TTC549 (cell line): ENCODE measurements at regions not wholly inside any gene's neighbourhood (a gene's known extent, or its start where the extent isn't known, plus 50 kb on each side); places are given as distances from the start of the nearest gene placed in this dataset.

Experiments
- FAIRE-seq: peaks from 2 replicates; lab custom pipeline; 2012; peaks lifted over from hg19 to GRCh38; lab: Jason Lieb, UNC

DNA sequence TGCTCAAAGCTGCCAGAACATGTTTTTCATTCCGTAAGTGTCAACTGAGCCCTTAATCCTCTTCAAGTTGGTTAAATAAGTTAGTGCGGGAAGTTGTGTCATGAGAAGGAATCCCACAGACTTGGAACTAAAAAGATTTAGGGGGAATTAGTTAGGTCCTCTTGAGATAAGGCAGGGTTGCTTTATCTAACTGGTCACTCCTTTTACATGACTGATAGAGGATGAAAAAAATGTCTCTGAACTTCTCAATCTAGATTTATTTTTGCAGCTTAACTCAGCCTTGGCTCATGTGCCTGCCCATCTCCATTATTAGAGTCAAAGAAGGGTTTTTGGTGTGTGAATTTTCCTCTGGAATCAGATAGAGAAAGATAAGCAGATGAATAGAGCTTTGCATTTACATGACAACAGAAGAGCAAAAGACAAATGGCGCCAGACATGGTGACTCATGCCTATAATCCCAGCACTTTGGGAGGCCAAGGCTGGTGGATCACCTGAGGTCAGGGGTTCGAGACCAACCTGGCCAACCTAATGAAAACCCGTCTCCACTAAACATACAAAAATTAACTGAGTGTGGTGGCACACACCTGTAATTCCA is 882.9 kb downstream of the RPA4 start:
- no peak for FAIRE-seq

DNA sequence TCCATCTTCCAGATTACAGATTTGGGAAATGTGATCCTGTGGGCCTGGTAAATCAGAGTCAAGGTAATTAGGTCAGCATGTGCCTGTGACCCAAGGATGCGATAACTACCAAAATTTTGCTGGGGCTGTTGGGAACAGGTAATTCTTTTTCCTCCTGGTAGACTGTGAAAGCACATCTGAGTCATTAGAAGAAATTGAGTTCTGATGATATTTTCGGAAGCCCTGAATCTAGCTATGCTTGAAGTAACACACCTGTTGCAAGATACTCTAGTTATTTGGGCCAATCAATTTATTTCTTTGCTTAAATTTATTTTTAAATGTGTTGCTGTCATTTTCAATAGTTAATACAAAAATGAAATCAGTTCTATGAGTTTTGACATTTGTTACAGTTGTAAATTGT is 903.6 kb downstream of the RPA4 start:
- FAIRE-seq, result no peak

GRCh38 chrX:97787849-97788248 is 904.1 kb downstream of the RPA4 start:
- no peak for FAIRE-seq

GRCh38 chrX:97790850-97791249 is 907.1 kb downstream of the RPA4 start:
- no peak for FAIRE-seq

DNA sequence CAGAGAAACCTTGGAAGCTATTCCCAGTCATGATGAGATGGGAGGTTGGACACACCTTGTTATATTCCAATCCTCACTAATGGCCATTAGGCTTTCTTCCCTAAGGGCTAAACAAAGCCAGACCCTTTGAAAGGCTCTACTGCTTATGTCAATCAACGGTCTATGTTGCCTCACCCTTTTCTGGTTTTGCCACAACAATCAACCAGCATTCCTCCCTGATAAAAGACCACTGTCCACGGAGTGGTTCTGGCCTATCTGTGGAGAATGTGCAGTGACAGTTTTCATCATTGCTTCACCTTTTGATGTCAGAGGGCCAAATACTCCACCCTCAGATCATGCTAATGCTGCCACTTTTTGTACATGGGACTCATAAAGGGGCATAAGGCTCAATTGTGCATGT is 913.4 kb downstream of the RPA4 start:
- no peak for FAIRE-seq

DNA sequence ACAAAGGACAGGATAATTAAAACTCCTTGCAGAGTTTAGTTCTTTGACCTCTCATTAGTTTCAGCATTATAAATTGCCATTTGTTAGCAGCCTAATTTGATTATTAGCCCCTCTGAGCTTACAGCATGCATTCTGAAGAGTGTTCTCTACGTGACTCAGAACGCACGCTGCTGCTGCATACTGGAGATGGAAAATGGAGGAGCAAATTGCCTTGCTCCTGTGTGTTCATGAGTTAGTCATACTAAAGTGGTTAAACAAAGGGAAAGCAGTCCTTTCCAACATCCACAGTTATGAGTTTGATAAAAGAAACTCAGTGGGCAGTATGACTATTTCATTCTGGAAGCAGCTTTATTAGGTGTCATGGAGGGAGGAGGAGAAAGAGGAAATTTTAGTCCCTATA is 922.5 kb downstream of the RPA4 start:
- FAIRE-seq, result no peak

DNA sequence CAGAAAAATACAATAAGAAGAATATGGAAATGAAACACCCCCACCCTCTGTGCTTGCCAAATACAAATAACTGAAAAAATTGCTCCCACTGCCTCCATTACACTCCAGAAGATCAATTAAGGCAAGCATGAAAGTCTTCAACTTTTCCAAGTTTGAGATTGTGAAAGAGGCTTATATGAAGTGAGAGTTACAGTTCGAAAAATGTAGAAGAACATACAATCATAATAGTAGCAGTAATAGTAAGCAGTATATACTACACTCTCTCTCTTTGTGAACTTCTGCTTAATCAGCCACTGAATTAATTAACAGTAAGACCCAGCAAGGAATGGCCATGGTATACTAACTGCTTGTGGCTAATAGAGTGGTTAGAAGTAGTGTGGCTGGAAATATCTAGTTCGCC is 923.2 kb downstream of the RPA4 start:
- no peak for FAIRE-seq

GRCh38 chrX:97820170-97820569 is 936.5 kb downstream of the RPA4 start:
- no peak for FAIRE-seq

GRCh38 chrX:97828471-97828870 is 944.8 kb downstream of the RPA4 start:
- no peak for FAIRE-seq

DNA sequence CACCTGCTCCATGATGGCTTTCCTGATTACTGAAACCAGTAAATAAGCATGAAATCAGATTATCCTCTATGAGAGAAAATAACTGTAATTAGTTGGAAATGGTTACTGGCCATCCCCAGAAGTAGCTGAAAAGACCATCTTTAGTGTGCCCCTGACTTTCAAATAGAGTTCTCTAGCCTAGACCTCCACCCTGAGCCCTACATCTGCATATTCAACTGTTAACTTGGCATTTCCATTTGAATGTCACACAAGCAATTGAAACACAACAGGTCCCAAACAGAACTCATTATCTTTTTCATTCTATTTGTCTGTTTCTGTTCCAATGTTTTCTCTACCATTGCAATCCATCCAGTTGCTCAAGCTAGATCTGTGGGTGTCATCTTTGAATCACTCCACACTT is 952.3 kb downstream of the RPA4 start:
- no peak for FAIRE-seq

DNA sequence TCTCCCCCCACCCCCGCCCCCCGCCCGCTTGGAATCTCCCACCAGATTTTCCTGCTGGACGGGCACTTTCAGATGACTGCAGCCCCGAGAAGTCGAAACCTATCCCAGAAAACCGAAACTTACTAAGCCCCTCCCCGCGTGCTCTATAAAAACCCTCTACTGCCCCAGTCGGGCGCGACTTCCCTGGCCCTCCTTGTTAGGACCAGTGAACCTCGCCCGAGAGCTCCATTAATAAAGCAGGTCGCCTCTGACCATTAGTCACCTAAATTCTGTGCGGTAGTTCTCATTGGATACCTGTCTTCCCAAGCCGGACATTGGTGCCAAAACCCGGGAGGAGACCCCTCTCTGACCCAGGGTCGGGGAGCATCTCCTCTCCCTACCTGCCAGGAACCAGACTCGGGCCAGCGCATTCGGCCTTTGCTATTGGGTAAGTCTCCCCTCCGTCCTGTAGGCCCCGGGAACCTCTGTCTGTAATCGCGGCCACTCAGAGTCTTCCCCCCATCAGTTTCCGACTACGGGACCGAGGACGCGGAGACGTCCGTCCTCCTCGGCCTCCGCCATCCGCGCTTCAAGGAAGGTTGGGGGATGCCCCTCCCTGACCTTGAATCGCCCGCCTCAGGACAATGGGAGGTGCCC is 958.0 kb downstream of the RPA4 start:
- no peak for FAIRE-seq

- no peak for FAIRE-seq
Measured at GRCh38 chrX:97842468-97843199, 958.9 kb downstream of the RPA4 start.

DNA sequence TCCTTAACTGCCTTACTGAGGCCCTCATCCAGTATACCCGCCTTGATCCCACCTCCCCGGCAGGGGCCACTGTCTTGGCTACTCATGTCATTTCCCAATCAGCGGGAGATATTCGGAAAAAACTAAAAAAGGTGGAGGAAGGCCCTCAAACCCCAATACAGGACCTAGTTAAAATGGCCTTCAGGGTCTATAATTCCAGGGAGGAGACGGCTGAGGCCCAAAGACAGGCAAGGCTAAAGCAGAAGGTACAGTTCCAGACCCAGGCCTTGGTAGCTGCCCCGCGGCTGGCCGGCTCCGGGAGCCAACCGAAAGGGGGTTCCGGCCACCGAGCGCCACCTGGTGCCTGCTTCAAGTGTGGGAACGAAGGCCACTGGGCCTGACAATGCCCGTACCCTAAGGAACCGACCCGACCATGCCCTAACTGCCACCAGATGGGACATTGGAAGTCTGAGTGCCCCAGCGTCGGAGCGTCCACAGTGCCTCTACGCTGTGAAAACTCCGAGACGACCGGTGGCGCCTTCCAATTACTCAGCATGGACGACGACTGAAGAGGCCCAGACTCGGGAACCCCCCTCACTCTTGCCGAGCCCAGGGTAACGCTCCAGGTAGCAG is 959.6 kb downstream of the RPA4 start:
- FAIRE-seq, result no peak

- FAIRE-seq, result no peak
Measured at GRCh38 chrX:97844161-97844560, 960.5 kb downstream of the RPA4 start.

- FAIRE-seq, result no peak
Measured at GRCh38 chrX:97844943-97845342, 961.2 kb downstream of the RPA4 start.

- no peak for FAIRE-seq
Measured at GRCh38 chrX:97845451-97845850, 961.7 kb downstream of the RPA4 start.

- FAIRE-seq, result no peak
Measured at GRCh38 chrX:97846228-97846627, 962.5 kb downstream of the RPA4 start.

DNA sequence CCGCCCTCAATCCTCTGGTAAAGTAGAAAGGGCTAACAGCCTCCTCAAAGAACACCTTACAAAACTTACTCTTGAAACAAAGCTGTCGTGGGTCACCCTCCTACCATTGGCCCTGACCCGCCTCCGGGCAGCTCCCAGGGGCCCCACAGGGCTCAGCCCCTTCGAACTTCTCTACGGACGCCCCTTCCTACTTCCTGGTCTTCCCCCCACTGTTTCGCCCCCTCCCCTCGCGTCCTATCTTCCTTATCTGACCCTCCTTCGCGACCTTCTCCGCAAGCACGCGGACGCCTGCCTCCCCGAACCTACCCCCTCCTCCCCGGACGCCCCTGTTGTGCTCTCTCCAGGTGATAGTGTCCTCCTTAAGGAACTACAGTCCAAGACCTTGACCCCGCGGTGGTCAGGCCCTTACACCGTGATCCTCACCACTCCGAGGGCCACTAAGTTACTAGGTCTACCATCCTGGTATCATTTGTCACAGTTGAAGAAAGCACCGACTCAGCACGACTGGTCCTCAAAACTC is 963.1 kb downstream of the RPA4 start:
- no peak for FAIRE-seq

GRCh38 chrX:97847885-97848679 is 964.4 kb downstream of the RPA4 start:
- no peak for FAIRE-seq

DNA sequence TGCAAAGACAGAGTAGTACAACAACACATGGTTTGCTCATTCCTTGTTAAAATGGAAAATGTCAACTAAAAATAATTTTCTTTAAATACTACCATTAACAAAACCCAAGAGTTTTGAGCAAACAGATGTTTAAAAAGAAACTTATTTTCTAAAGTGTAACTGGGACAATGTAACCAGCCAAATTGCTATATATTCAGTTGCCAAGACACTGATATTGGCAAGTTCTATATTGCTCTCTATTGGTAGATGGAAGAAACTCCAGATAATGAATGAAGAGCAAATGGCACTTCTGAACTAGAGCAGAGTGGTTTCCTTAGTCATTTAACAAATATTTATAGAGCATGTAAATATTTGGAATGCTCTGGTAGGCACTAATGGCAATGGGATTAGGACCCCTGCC is 966.2 kb downstream of the RPA4 start:
- no peak for FAIRE-seq

- no peak for FAIRE-seq
Measured at GRCh38 chrX:97850911-97851310, 967.2 kb downstream of the RPA4 start.

DNA sequence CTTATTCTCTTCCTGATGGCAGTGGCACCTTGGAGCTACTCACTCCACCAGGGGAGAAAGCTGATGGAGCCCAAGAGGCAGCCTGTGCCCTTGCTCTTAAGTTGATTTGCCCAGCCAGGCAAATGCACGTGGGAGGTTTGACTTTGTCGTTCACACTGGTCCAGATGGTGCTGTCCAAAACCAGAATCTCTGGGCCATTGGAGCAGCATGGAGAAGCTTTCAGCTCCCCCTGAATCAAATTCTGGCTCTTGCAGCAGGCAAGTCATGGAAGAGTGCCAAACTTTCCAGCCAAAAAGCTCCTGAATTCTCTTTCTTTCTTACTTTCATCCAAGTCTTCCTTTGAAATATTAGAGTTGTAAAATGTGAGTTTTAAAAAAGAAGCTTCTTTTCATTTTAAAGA is 970.4 kb downstream of the RPA4 start:
- no peak for FAIRE-seq
